H1 (cell line): ENCODE measurements at regions not wholly inside any gene's neighbourhood (a gene's known extent, or its start where the extent isn't known, plus 50 kb on each side); places are given as distances from the start of the nearest gene placed in this dataset.
A peak's percentile ranks its signal among the peaks of the same experiment; 100 is the strongest.

Experiments used
- CTCF ChIA-PET: fragments of 300-600 bp; sonication (Branson Sonifier 250); formaldehyde crosslinking; loops from one replicate; lab custom pipeline; 2021; ENCODE audit not compliant: partially characterized antibody; lab: Charles Lee
- POLR2A ChIA-PET: fragments of 300-600 bp; sonication (Branson Sonifier 250); formaldehyde crosslinking; loops from one replicate; lab custom pipeline; 2021; ENCODE audit warnings: inconsistent platforms; ENCODE audit not compliant: partially characterized antibody; lab: Charles Lee
- DNase-seq, 2 experiments: peaks; one replicate each; pipeline versions ENCODE4 v3.0.0 to v3.0.0-alpha.2; 2010 to 2022; ENCODE audit warnings: low spot score in 2 of 2, low read depth in 1 of 2, mixed read lengths in 1 of 2
- FAIRE-seq: peaks from 2 replicates; lab custom pipeline; 2011; peaks lifted over from hg19 to GRCh38; lab: Jason Lieb, UNC
- H2AFZ ChIP-seq: 2 replicates; pipeline ENCODE4 v1.8.1; 2012; ENCODE audit warnings: low read length, inconsistent platforms
- H2AK5ac ChIP-seq: 2 replicates; pipeline ENCODE4 v1.6.1; 2013; ENCODE audit warnings: low read depth, low read length
- H2BK120ac ChIP-seq: replicated peaks from 2 replicates; pipeline ENCODE3; 2013; ENCODE audit warnings: low read depth, low read length, inconsistent platforms
- H2BK12ac ChIP-seq: 2 replicates; pipeline ENCODE4 v1.6.1; 2013; ENCODE audit warnings: low read depth, low read length
- H2BK15ac ChIP-seq: 2 replicates; pipeline ENCODE4 v1.6.1; 2013; ENCODE audit warnings: low read length
- H2BK20ac ChIP-seq: 2 replicates; pipeline ENCODE4 v1.6.1; 2013; ENCODE audit warnings: low read length
- H2BK5ac ChIP-seq: 2 replicates; pipeline ENCODE4 v1.6.1; 2013; ENCODE audit warnings: low read depth, low read length
- H3K14ac ChIP-seq: 2 replicates; pipeline ENCODE4 v1.6.1; 2013; ENCODE audit warnings: inconsistent platforms; ENCODE audit not compliant: insufficient read length
- H3K18ac ChIP-seq: 2 replicates; pipeline ENCODE4 v1.6.1; 2013; ENCODE audit warnings: low read length; ENCODE audit errors: extremely low read depth
- H3K23ac ChIP-seq: 2 replicates; pipeline ENCODE4 v1.6.1; 2013; ENCODE audit warnings: inconsistent platforms; ENCODE audit not compliant: insufficient read length
- H3K23me2 ChIP-seq: 2 replicates; pipeline ENCODE4 v1.6.1; 2013; ENCODE audit warnings: low read depth, low read length
- H3K27ac ChIP-seq: 2 replicates; pipeline ENCODE4 v1.6.1; 2011; ENCODE audit warnings: low read depth, low read length, inconsistent platforms
- H3K27me3 ChIP-seq, 4 experiments: replicated peaks in 1 of 4; 1 replicate in 1 of 4; 2 replicates in 3 of 4; pipeline versions ENCODE4 v1.6.1 to v1.8.1; 2011 to 2013; ENCODE audit warnings: low read length in 3 of 4, mild to moderate bottlenecking in 3 of 4, inconsistent platforms in 2 of 4, mixed read lengths in 2 of 4, moderate library complexity in 1 of 4; ENCODE audit not compliant: control insufficient read depth in 3 of 4, insufficient read depth in 3 of 4; ENCODE audit errors: extremely low read depth in 1 of 4
- H3K36me3 ChIP-seq, 4 experiments: 2 replicates each; pipeline versions ENCODE4 v1.6.1 to v1.8.1; 2011 to 2013; ENCODE audit warnings: mild to moderate bottlenecking in 4 of 4, low read length in 3 of 4, moderate library complexity in 2 of 4, control low read depth in 1 of 4, inconsistent platforms in 1 of 4; ENCODE audit not compliant: insufficient read depth in 4 of 4, control insufficient read depth in 2 of 4
- H3K4ac ChIP-seq: replicated peaks from 2 replicates; pipeline ENCODE3; 2013; ENCODE audit warnings: low read length, low read depth, mixed read lengths, inconsistent platforms; ENCODE audit not compliant: insufficient read length
- H3K4me1 ChIP-seq, 4 experiments: replicated peaks in 1 of 4; 1 replicate in 1 of 4; 2 replicates in 3 of 4; pipeline versions ENCODE4 v1.6.1 to v1.8.1; 2011 to 2013; ENCODE audit warnings: low read length in 3 of 4, inconsistent platforms in 2 of 4, mixed read lengths in 1 of 4; ENCODE audit not compliant: insufficient read depth in 4 of 4, control insufficient read depth in 3 of 4
- H3K4me2 ChIP-seq, 2 experiments: 2 replicates each; pipeline versions ENCODE4 v1.6.1 to v1.8.1; 2011 to 2013; ENCODE audit warnings: low read depth in 2 of 2, low read length in 2 of 2, control low read depth in 1 of 2, inconsistent platforms in 1 of 2, mild to moderate bottlenecking in 1 of 2; ENCODE audit not compliant: insufficient read depth in 1 of 2
- H3K4me3 ChIP-seq, 4 experiments: fragments of 200-600, 300-600 bp in 1 of 4; sonication (generic), shearing (Covaris generic), sonication (Bioruptor Twin) in 1 of 4; 2 replicates each; pipeline versions ENCODE4 v1.5.1 to v1.8.1; 2011 to 2016; ENCODE audit warnings: low read length in 4 of 4, low read depth in 3 of 4, control low read depth in 2 of 4, inconsistent platforms in 2 of 4, mild to moderate bottlenecking in 2 of 4, mixed read lengths in 1 of 4, moderate library complexity in 1 of 4; ENCODE audit not compliant: insufficient read depth in 2 of 4; ENCODE audit errors: extremely low read depth in 1 of 4
- H3K56ac ChIP-seq: replicated peaks from 2 replicates; pipeline ENCODE3; 2013; ENCODE audit warnings: low read depth, mild to moderate bottlenecking, mixed read lengths, low read length, inconsistent platforms; ENCODE audit not compliant: insufficient read length
- H3K79me1 ChIP-seq: 2 replicates; pipeline ENCODE4 v1.6.1; 2013; ENCODE audit warnings: low read depth, low read length, control low read depth
- H3K79me2 ChIP-seq, 2 experiments: 2 replicates each; pipeline versions ENCODE4 v1.6.1 to v1.8.1; 2012 to 2013; ENCODE audit warnings: low read length in 2 of 2, mild to moderate bottlenecking in 2 of 2, inconsistent platforms in 1 of 2; ENCODE audit not compliant: insufficient read depth in 2 of 2, control insufficient read depth in 1 of 2
- H3K9ac ChIP-seq, 4 experiments: replicated peaks in 1 of 4; 1 replicate in 1 of 4; 2 replicates in 3 of 4; pipeline versions ENCODE4 v1.6.1 to v1.8.1; 2011 to 2013; ENCODE audit warnings: low read depth in 3 of 4, low read length in 3 of 4, control low read depth in 2 of 4, mild to moderate bottlenecking in 2 of 4, moderate library complexity in 2 of 4, inconsistent platforms in 1 of 4; ENCODE audit errors: extremely low read depth in 1 of 4
- H3K9me3 ChIP-seq, 2 experiments: 2 replicates each; pipeline versions ENCODE4 v1.6.1 to v1.8.1; 2012 to 2013; ENCODE audit warnings: mild to moderate bottlenecking in 2 of 2, moderate library complexity in 2 of 2, control low read depth in 1 of 2, inconsistent platforms in 1 of 2, low read depth in 1 of 2, low read length in 1 of 2, mixed read lengths in 1 of 2; ENCODE audit not compliant: insufficient read depth in 2 of 2
- H4K20me1 ChIP-seq, 2 experiments: replicated peaks in 1 of 2; 2 replicates each; pipeline versions ENCODE3 to v1.8.1; 2011 to 2013; ENCODE audit warnings: inconsistent platforms in 2 of 2, low read length in 2 of 2, mild to moderate bottlenecking in 1 of 2; ENCODE audit not compliant: insufficient read depth in 2 of 2, control insufficient read depth in 1 of 2
- H4K5ac ChIP-seq: 2 replicates; pipeline ENCODE4 v1.6.1; 2013; ENCODE audit warnings: low read length, low read depth, mixed read lengths, inconsistent platforms; ENCODE audit not compliant: insufficient read length
- H4K8ac ChIP-seq: 2 replicates; pipeline ENCODE4 v1.8.0; 2013; ENCODE audit warnings: mild to moderate bottlenecking, moderate library complexity, low read length, inconsistent platforms; ENCODE audit not compliant: insufficient read depth; ENCODE audit errors: extremely low read depth
- H4K91ac ChIP-seq: replicated peaks from 2 replicates; pipeline ENCODE3; 2013; ENCODE audit warnings: low read length, mixed read lengths, inconsistent platforms; ENCODE audit not compliant: insufficient read length
- HDAC2 ChIP-seq, 2 experiments: fragments of 300-600 bp in 1 of 2; sonication (generic) in 1 of 2; IDR thresholded peaks; 2 replicates each; pipeline ENCODE4 v1.6.1; 2011 to 2012; ENCODE audit warnings: low read depth in 2 of 2, low read length in 2 of 2, mild to moderate bottlenecking in 2 of 2, moderate library complexity in 2 of 2, borderline replicate concordance in 1 of 2, inconsistent platforms in 1 of 2
- RBBP5 ChIP-seq: IDR thresholded peaks from 2 replicates; pipeline ENCODE4 v1.7.1; 2012; ENCODE audit warnings: low read depth, mild to moderate bottlenecking, inconsistent platforms, low read length, moderate library complexity, borderline replicate concordance
- RFX5 ChIP-seq: IDR thresholded peaks from 2 replicates; pipeline ENCODE4 v1.6.1; 2011; ENCODE audit warnings: low read depth, low read length, improper control_type of control experiment, borderline replicate concordance
- RNF2 ChIP-seq: fragments of 200-900, 300-1000 bp; sonication (generic); IDR thresholded peaks from 2 replicates; pipeline ENCODE4 v1.7.1; 2016; ENCODE audit warnings: borderline replicate concordance, low read depth, mild to moderate bottlenecking, antibody characterized with exemption, low read length; ENCODE audit not compliant: poor library complexity, severe bottlenecking; ENCODE audit errors: missing control alignments
- SAP30 ChIP-seq: fragments of 300-600 bp; sonication (generic); IDR thresholded peaks from 2 replicates; pipeline ENCODE4 v1.7.1; 2012; ENCODE audit warnings: low read length, moderate library complexity, mild to moderate bottlenecking, inconsistent platforms; ENCODE audit not compliant: insufficient read depth, insufficient replicate concordance
- SP1 ChIP-seq: IDR thresholded peaks from 2 replicates; pipeline ENCODE4 v1.6.1; 2011; ENCODE audit warnings: low read depth, low read length
- WGBS, 2 experiments: shearing (Covaris generic) in 1 of 2; methylation state at CpG; one replicate each; pipeline versions ENCODE4 v1.1.6 to v1.1.7; 2013 to 2015; ENCODE audit warnings: low lambda C conversion rate in 2 of 2, mixed read lengths in 2 of 2, inconsistent platforms in 1 of 2, low coverage in 1 of 2, missing lambda C conversion rate in 1 of 2; ENCODE audit not compliant: insufficient replicate concordance in 2 of 2, insufficient coverage in 1 of 2, insufficient read length in 1 of 2; ENCODE audit errors: extremely low coverage in 1 of 2, missing lambda C conversion rate in 1 of 2; 5-methylcytosine and 5-hydroxymethylcytosine counted together

DNA sequence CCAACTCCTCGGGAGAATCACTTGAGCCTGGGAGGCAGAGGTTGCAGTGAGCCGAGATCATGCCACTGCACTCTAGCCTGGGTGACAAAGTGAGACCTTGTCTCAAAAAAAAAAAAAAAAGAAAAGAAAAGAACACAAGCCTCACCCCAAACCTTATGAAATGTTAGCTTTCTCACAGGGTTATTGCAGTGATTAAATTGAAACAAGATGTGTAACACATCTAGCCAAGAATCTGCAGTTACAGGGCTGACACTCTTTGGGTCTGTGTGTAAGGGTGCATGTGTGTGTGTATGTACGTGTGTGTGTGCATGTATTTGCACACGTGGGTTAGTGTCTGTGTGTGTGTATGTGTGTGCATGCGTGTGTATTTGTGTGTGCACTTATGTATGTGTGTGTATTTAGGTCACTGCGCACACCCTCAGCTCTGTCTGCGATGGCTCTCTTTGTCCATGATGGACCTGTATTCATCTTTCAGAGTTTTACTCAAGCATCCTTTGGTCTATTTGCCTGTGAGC, 336.3 kb downstream of the UQCRFS1 start:
- H4K91ac ChIP-seq: peak overlapping the region; percentile 52
- no peak overlapping the region for H3K18ac ChIP-seq
- CTCF ChIA-PET: interaction anchor here (6.5 kb wide), 1 partner anchor 141 kb away, joined by 79 read pairs; no protein-coding TSS in a partner anchor
- H2BK120ac ChIP-seq: no peak overlapping the region
- POLR2A ChIA-PET: no interaction called here
- no peaks in the 10 kb centered on the region for H3K36me3 ChIP-seq
- no peaks in the 10 kb centered on the region for H3K9me3 ChIP-seq
- H3K23me2 ChIP-seq: 0 out of 2 replicates have a peak, but pooled peaks cover 2% of the 10 kb centered on the region
- H2BK5ac ChIP-seq: no peak overlapping the region
- no peak overlapping the region for H3K23ac ChIP-seq
- DNase-seq (no peak), FAIRE-seq (no peak)
- H3K14ac ChIP-seq: no peak overlapping the region
- peak overlapping the region; percentile 82 for H2BK15ac ChIP-seq
- TF ChIP-seq SP1 (no peak), RNF2 (no peak), RFX5 (no peak), HDAC2 (IDR thresholded peaks at IDR 0.05; ENCODE audit: borderline replicate concordance in 1 of 2, low read depth in 2 of 2, low read length in 2 of 2) (no peak), SAP30 (no peak), RBBP5 (no peak)
- H3K4me3 ChIP-seq: no peak overlapping the region
- H4K8ac ChIP-seq: no peak overlapping the region
- H3K27ac ChIP-seq: no peak overlapping the region
- 0 out of 2 replicates have a peak overlapping the region, but pooled peaks have one; percentile 59 for H2AK5ac ChIP-seq
- no peaks in the 10 kb centered on the region for H3K79me2 ChIP-seq
- peak overlapping the region; percentile 4; the same call in 1 of the 2 replicates for H2BK20ac ChIP-seq
- 87% methylated on average over 7 of the region's 7 CpGs; no CpG with 5 or more reads in 1 of the 2 experiments for WGBS, 2 experiments
- peak overlapping the region; percentile 63; the same call in 1 of the 2 replicates for H2BK12ac ChIP-seq
- H3K56ac ChIP-seq: no peak overlapping the region
- no peak overlapping the region for H2AFZ ChIP-seq
- no peak overlapping the region for H3K4ac ChIP-seq
- peak overlapping the region in 1 of 4 experiments; percentile 11; a peak in 1 of 7 replicates for H3K9ac ChIP-seq
- peaks cover 0 to 4% (median 2%) of the 10 kb centered on the region in 4 experiments; a peak in 5 of 7 replicates for H3K4me1 ChIP-seq
- no peaks in the 10 kb centered on the region for H4K20me1 ChIP-seq
- H4K5ac ChIP-seq: no peak overlapping the region
- H3K27me3 ChIP-seq: no peaks in the 10 kb centered on the region; a peak in 1 of 7 replicates
- H3K4me2 ChIP-seq: no peak overlapping the region
- no peaks in the 10 kb centered on the region for H3K79me1 ChIP-seq
